Stimulated activated CD4-positive, alpha-beta T cell treated with anti-CD3 and anti-CD28 coated beads, Interleukin-4, amount 100 ng/mL, for 1 hour (primary cell): ENCODE measurements at regions not wholly inside any gene's neighbourhood (a gene's known extent, or its start where the extent isn't known, plus 50 kb on each side); places are given as distances from the start of the nearest gene placed in this dataset.

ENCODE experiments used
- DNase-seq: peaks from one replicate; pipeline ENCODE4 v3.0.0-alpha.2; 2020

GRCh38 chr22:48198489-48199459 is 1436.3 kb downstream of the TBC1D22A start:
- no peak for DNase-seq

- no peak for DNase-seq
Measured at GRCh38 chr22:48197189-48197690, 1434.8 kb downstream of the TBC1D22A start.

DNA sequence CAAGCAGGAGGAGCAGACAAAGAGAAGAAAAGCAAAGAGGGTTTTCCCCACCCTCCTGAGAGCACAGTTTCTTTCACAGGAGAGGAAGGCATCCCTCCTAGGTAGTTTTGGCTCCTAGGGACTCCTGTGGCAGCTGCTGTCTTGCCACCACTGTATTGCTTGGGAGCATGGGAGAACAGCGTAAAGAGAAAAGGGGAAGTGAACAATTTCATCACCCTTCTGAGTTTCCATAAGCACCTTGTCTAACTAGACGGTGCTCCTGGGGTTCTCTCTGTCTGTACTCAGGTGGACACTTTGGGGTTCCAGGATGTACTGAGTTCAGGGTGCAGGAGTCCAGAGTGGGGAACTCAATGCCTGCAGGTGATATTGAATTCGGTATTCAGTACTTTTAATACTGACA is 1430.5 kb downstream of the TBC1D22A start:
- DNase-seq = no peak

GRCh38 chr22:48192071-48192470 is 1429.6 kb downstream of the TBC1D22A start:
- no peak for DNase-seq

GRCh38 chr22:48188231-48188721 is 1425.8 kb downstream of the TBC1D22A start:
- no peak for DNase-seq

DNA sequence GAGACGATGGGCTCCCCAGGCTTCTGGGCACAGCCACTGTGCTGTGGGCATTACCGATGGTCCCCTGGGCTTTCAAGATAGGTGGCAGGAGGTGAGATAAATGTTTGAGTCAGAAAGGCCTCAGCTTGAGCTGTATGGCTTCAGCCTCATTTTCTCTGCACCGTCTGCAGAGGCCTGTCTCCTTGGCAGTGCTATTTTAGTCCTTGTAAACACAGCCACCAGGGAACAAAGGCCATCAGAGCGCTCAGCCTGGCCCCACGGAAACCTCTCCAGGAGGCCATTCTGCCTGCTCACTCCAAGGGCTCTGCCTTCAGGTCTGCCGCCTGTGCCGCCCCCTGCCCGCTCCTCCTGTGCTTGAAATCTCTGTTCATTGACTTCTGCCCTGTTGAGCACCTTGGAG is 1424.9 kb downstream of the TBC1D22A start:
- DNase-seq = no peak

DNA sequence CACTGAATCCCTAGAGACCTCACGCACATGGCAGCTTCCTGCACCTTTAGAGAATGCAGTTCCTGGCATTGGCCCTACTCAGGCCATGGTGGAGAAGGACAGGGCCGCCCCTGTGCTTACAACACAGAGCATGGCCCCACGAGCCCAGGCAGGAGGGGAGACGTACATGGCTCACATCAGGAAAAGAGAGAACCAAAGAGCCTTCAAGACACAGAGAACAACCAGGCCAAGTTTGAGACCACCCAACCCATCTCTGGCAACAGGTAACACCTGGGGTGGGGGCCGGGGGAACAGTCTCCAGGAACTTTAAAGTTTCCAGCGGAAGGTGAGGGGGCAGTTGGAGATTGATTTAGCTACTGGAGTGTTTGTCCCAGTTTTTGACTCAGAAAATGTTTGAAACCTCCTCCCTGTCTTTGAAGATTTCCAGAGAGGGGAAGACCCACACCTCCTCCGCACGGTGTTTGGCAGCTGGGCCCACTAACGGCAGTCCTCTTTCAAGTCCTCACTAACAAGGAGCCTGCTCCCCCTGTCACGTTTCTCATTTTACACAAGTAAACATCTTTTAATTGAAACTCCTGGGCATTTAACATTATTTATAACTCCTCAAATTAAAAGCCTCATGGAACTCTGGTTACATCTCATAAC is 1423.8 kb downstream of the TBC1D22A start:
- DNase-seq = no peak

DNA sequence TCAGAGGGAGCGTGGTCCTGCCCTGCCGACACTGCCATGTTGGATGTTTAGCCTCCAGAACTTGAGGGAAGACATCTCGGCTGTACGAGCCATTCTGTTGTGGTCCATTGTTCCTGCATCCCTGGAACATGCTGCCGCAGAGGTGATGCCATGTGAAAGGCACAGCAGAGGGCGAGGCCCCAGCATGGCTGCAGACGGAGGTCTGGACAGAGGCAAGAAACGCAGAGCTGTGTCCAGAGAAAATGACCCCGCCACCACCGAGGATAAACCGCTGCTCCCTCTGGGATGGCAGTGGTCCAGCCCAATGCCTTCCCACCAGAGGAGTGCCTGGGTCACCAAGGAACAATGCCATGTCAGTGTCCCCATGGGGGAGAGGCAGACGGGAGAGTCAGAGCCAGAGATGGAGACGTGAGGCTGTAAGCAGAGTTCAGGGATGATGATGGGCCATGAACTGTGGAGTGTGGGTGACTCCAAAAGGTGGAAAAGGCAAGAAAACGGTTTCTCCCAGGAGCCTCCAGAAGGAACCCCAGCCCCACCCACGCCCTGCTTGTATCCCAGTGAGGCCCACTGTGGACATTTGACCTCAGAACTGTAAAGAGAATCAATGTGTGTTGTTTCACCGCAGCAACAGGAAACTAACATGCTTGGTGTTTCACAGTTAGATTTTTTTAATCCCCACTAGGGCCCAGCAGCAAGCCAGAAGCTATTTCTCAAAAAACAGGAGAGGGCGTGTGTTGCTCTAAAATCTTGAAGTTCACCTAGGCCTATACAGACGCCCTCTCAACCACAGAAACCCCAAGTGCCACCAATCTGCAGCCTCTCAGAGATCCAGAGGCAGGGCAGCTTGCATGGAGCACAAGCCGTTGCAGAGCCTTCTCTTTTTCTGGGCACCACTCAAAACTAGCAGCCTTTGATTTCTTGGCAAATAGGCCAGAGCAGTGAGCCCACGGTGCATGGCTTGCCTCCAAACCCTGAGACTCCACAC is 1422.9 kb downstream of the TBC1D22A start:
- no peak for DNase-seq

DNA sequence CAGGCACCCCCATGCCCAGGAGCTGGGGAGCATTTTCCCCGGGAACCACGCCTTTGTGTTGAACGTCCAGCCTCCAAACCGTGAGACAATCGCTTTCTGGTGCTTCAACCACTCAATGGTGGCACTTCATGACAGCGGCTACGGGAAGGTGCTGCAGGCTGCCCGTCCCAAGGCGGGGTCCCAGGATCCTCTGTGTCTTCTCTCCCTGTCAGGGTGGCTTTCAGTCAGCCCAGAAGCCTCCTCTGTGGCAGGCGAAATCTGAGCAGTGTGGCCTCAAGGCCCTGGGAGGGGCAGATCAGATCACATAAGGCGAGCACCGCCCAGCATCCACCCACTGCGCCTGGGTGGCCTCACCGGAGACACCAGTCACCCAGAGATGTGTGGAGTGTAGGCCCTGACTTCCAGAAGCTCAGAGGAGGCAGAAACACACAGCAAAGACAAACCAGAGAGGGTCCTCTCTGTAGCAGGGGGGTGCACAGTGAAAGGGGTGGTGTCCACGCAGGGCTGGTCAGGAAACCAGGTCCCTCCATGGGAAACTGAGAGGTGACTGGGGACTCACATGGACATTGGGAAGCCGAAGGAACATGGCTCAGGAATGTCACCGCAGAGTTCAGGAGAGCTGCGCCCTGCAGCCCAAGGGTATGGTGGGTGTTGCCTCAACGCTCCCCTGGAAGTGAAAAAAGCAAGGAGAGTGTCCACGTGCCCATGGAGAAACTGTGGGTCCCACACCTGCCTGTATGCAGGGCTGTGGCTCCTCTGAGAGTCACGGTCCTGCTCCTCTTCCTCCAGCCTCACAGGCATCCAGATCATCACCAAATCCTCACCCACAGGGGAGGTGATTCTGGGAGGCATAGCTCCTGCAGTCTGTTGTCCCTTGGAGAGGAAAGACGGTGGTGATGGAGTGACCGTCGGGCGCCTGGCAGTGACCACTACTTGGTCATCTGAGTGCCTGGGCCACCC is 1420.7 kb downstream of the TBC1D22A start:
- DNase-seq = no peak

GRCh38 chr22:48182031-48182430 is 1419.6 kb downstream of the TBC1D22A start:
- no peak for DNase-seq

GRCh38 chr22:48181263-48181955 is 1419.0 kb downstream of the TBC1D22A start:
- no peak for DNase-seq

GRCh38 chr22:48180631-48181030 is 1418.2 kb downstream of the TBC1D22A start:
- no peak for DNase-seq

- no peak for DNase-seq
Measured at GRCh38 chr22:48179571-48180546, 1417.4 kb downstream of the TBC1D22A start.

GRCh38 chr22:48178536-48178935 is 1416.1 kb downstream of the TBC1D22A start:
- no peak for DNase-seq

DNA sequence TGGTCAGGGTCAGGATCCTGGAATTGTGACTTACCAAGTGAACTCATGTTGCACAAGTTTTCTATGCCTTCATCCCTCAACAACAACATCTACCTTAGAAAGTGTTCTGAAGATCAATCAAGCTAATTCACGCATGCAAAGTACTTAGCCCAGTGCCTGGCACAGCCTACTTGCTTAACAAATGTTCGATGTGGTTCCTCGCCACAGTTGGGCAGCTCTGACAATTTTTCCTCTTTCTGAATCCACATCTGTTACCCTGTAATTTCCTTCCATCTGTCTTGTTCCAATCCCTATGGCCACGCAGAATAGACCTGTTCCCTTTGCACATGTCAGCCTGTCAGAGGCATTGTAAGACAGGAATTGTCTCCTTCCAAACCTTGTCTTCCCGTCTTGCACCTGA is 1415.2 kb downstream of the TBC1D22A start:
- no peak for DNase-seq

- no peak for DNase-seq
Measured at GRCh38 chr22:48175721-48176120, 1413.3 kb downstream of the TBC1D22A start.

- DNase-seq = no peak
Measured at GRCh38 chr22:48173773-48174160, 1411.3 kb downstream of the TBC1D22A start.

DNA sequence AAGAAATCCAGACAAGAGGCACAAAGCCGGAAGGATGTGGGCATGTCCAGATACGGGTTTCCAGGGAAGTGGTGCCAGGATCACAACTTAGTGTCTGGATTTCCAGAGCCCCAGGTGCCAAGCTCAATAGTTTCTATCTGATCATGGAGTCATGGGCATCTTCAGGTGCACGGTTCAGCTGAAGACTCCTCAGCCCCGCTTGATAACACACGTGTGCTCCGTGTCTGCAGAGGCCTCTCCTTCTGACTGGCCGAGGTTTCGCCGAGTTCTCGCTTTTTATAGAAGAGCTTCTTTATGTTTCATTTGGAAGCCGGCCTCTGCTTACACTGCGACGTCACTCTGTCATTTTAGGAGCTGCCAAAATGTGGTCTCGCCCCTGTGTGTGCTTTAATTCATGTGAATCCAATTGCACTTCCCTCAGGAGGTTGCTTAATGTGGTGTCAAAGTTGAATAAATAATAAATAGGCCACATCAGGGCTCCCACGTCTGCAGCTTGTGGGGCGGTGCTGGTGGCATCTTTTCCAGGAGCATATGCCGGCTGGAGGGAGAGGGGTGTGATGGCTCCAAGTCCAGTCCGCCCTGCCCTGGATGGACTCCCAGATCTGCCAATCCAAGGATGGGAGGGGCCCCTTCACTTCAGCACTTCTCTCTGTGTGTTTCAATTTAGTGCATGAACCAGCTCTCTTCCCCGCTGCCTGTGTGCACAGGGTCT is 1410.8 kb downstream of the TBC1D22A start:
- no peak for DNase-seq

GRCh38 chr22:48171271-48171691 is 1408.8 kb downstream of the TBC1D22A start:
- no peak for DNase-seq
